ENCODE measurements at regions not wholly inside any gene's neighbourhood (a gene's known extent, or its start where the extent isn't known, plus 50 kb on each side); places are given as distances from the start of the nearest gene placed in this dataset.
"Not testable (repeated sequence)": the region's sequence is repeated elsewhere in the genome, so short reads cannot be mapped to it uniquely, and the experiment has no call there.

DNA sequence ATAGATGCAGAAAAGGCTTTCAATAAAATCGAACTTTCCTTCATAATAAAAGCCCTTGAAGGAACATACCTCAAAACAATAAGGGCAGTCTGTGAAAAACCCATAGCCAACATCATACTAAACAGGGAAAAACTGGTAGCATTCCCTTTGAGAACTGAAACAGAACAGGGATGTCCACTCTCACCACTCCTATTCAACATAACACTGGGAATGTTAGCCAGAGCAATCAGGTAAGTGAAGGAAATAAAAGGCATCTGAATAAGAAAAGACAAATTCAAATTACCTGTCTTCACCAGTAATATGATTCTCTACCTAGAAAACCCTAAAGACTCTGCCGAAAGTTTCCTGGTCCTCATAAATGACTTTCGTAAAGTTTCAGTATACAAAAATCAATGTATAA, 861.0 kb upstream of the VRK2 start:
- DNase-seq = no peak

DNA sequence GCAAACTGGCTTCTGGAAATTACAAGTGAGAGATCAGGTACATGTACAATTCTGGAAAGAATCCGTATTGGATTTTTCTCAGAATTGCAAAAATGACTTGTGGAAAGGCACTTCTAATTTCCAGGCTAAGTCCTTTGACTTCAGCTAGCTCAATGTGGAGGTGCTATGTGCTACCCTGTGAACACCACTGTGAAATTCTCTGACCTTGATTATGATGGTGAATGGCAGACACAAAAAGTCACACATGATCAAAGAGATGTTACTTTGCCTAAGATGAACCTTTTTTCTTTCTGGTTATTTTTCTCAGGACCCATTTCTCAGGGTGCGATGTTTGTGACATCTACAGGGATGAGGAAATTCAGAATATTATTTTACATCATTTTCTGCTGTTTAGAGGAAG, 856.6 kb upstream of the VRK2 start:
- peak; percentile 45 for DNase-seq

DNA sequence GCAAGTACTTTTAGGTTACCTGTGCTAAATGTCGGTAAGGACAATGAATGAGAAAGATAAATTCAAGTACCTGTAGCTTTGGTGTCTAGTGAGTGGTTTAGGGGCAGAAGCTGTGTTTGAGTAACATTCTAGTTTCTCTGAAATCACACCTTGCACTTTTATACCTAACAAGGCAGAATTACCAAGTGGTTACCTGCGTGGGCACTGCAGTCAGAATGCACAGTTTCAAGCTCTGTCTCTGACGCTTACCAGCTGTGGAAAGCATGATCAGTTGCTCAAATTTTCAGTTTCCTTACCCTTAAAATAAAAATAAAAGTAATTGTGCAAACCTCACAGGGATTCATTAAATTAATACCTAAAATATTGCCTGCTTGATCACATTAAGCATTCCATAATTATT, 846.9 kb upstream of the VRK2 start:
- DNase-seq = no peak

DNA sequence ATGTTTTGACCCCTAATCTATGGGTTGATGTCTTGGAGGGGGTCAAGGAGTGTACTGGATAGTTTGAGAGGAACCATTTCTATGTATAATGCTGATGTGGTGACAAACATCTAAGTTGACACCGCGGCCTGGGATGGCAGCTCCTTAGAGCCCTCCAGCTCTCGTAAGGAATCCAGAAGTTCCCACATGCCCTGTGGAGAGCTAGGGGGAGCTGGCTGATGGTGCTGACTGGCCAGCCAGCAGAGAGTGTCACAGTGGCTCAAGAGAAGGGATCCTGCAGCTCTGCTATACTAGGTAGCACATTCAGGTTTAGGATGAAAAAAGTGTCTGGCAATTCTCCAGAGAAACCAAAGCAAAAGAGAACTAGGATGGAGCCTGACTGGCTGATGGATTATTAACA, 842.2 kb upstream of the VRK2 start:
- DNase-seq = no peak

DNA sequence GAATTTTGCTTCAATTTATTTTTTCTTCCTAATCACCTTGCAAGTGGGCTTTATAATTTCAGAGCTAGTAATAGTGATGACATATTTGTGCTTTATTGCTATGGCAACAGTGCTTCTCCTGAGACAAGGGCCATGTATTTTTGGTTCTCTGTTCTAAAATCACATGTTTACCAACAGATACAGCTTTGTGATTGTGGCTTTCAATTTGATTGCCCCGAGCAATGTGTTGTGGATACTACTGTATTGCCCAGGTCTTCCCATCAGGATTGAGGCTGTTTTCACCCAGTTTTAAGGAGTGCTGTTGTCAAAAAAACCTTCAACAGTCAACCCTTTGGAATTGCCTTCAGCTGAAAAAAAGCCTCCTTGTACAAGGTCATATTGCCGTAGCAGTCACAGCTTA, 841.4 kb upstream of the VRK2 start:
- no peak for DNase-seq

DNA sequence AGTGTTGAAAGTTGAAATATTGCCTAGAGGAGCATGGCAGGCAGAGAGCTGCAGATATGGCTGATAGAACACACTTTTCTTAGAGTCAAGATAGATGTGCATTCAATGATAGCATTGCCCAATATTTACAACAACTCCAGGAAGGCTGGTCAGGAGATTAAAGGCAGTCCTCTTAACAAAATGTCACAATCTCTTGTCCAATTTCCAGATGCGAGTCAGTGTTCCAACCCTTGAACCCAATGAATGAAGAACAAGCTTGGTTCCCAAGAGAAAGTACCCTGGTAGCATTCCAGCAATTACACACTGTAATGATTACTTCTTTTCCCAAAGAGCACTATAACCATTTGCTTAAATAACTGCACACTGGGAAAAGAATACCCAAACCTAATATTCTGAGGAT, 839.4 kb upstream of the VRK2 start:
- DNase-seq = no peak

DNA sequence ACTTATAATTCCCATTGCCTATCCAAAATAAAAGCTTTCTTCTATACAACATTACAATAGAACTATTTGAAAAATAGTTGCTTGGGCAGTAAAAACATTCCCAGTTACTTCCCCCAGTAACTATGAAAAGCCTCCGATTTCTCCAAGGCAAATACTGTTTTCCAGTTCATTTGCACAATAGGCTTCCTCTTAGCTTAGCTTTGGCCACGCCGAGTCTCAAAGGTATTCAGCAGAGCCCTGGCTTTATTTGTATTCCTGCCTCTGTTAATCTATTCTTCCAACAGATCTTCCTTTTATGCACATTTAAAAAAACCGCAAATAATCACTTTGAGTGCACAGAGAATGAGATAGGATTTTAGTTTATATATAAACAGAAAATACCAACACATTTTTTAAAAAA, 836.8 kb upstream of the VRK2 start:
- DNase-seq = no peak

DNA sequence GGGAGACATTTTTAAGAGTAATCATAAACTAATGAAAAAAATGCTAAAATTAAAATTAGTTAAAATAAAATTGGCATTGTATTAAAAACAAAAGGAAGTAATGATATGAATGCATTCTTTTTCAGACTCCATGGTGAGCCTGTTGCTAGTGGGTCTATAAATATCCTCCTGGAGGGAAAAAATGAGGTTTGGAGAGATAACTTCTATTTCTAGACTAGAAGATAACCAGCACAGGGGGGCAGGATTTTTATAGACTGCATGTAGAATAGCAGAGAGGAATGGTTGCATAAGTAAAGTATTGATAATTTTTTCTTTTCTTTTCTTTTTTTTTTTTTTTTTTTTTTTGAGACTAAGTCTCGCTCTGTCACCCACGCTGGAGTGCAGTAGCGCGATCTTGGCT, 835.8 kb upstream of the VRK2 start:
- no peak for DNase-seq

DNA sequence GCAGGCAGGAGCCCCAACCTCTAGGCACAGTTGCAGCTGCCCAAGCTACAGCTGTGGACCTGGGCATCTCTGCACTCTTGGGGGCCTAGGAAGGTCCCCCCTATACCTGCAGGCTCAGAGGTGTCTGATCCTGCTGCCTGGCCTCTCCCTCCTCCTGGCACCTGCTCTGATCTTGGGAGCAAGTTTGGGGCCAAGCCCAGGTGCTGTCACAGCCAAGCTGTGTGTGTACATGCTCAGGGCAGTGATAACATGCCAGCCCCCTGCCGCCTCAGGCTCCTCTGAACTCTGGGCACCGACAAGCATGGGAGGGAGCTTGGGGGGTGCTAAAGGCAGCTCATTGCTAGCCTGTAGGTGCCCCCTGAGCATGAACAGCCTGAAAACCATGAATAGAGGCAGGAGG, 829.6 kb upstream of the VRK2 start:
- no peak for DNase-seq

DNA sequence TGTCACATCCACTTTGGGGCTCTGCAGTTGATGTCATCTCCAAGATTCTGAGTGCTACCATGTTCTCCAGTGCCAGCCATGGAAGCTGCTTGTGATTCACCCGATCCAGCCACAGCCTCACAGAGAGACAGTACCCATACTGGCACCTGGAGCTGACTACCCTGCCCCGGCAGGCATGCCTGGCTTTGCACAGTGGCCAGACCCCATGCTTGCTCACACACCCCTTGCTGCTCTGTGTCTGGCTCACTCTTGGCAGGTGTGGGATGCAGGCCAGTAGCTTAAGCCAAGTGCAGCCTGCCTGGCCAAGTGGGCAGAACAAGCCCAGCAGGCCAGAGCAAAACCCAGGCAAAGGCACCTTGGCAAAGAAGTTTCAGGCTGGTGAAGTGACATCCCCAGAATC, 828.4 kb upstream of the VRK2 start:
- DNase-seq = no peak

DNA sequence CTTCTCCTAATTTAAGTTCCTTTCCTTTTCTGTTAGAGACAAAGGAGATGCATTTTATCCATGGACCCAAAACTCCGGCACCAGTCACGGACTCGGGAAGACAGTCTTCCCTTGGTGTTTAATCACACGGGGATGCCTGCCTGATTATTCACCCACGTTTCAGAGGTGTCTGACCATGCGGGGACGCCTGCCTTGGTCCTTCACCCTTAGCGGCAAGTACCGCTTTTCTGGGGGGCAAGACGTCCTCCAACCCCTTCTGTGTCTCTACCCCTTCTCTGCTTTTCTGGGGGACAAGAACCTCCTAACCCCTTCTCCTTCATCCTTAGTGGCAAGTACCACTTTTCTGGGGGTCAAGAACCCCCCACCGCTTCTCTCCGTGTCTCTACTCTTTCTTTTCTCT, 816.9 kb upstream of the VRK2 start:
- not testable (repeated sequence) for DNase-seq

DNA sequence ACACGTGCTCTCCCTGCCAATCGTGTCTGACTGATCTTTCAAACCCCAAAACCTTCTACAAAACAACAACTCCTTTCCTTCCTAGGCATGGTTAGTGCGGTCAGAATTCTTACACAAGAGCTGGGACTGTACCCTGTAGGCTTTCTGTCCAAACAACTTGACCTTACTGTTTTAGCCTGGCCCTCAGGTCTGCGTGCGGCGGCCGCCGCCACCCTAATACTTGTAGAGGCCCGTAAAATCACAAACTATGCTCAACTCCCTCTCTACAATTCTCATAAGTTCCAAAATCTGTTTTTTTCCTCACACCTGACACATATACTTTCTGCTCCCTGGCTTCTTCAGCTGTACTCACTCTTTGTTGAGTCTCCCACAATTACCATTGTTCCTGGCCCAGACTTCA, 814.3 kb upstream of the VRK2 start:
- not testable (repeated sequence) for DNase-seq

DNA sequence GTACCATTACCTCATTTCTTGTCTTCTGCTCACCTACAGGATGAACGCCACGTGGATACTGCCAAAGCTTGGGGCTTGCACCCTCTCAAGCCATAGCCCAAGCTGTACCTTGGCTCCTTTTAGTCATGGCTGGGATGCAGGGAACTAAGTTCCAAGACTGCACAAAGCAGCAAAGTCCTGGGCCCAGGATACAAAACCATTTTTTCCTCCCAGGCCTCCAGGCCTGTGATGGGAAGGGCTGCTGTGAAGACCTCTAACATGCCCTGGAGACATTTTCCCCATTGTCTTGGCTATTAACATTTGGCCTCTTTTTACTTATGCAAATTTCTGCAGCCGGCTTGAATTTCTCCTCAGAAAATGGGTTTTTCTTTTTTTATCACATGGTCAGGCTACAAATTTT, 795.1 kb upstream of the VRK2 start:
- not testable (repeated sequence) for DNase-seq

DNA sequence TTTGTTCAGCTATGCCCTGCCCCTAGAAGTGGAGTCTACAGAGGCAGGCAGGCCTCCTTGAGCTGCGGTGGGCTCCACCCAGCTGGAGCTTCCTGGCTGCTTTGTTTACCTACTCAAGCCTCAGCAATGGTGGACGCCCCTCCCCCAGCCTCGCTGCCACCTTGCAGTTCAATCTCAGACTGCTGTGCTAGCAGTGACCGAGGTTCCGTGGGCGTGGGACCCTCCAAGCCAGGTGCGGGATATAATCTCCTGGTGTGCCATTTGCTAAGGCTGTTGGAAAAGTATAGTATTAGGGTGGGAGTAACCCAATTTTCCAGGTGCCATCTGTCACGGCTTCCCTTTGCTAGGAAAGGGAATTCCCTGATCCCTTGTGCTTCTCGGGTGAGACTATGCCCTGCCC, 770.2 kb upstream of the VRK2 start:
- not testable (repeated sequence) for DNase-seq

DNA sequence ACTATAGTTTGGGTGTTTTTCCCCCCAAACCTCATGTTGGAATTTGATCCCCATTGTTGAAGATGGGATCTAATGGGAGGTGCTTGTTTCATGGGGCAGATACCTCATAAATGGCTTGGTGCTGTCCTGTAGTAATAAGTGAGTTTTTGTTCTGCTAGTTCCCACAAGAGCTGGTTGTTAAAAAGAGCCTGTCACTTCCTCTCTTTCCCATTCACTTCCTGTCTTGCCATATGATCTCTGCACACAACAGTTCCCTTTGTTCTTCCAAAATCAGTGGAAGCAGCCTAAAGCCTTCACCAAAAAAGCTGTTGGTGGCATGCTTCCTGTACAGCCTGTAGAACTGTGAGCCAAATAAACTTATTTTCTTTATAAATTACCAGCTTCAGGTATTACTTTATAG, 768.2 kb upstream of the VRK2 start:
- DNase-seq = no peak

DNA sequence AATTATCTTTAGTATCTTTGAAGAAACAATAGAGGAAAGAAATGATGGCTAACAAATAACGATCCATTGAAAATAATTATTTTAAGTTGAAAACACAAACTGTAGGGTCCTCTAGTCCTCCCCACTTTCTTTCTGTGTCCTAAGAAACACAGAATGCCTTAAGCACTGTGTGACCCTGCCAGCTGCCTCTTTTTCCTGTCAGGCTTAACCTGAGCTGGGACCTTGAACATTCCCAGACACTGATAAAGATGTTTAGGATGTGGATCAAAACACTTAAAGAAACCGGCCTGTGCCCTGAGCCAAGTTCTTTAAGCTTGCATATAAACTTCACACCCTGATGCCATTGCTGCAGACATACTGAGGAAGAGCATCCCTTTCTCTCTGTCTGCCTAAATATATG, 755.4 kb upstream of the VRK2 start:
- DNase-seq = peak; percentile 7

DNA sequence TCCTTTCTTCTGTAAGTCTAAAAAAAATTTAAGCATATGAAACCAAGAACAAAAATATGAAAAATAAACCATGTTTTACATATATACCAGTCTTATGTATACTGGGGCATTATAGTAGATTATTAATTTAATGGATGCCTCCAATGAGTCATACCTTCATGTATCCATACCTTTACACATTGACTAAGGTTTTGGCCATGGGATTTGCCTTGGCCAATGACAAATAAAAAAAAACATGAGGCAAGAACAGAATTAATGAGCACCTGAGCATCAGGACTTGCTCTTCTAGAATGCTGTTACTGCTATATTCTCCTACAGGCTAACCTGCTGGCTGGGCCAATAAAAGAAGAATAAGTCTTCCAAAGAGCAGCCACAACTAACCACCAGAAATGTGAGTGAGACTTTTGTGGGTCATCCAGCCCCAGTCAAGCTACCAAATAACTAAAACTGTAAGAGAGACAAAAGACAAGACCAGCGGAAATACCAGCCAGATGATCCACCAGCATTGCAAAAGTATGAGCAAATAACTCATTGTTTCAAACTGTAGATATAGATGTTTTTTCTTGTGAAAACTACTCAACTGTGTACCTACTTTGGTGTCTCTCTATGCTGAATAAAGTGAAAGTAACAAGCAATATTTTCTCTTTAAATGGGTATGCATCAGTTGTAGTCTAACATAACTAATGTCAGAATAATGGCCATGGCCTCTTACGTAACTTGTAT, 749.6 kb upstream of the VRK2 start:
- no peak for DNase-seq

DNA sequence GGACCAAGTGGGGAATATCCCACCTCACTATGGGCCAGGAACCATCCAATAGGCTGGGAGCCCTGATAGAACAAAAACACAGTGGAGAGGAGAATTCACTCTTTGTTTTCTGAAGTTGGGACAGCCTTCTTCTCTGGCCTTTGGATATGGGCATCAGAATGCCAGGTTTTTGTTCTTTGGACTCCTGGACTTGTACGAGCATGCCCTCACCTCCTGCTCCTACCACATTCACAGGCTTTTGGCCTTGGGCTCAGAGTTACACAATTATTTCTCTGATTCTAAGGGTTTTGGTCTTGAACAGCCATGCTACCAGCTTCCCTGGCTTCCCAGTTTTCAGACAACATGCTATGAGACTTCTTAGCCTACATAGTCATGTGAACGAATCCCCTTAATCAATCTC, 732.9 kb upstream of the VRK2 start:
- no peak for DNase-seq

DNA sequence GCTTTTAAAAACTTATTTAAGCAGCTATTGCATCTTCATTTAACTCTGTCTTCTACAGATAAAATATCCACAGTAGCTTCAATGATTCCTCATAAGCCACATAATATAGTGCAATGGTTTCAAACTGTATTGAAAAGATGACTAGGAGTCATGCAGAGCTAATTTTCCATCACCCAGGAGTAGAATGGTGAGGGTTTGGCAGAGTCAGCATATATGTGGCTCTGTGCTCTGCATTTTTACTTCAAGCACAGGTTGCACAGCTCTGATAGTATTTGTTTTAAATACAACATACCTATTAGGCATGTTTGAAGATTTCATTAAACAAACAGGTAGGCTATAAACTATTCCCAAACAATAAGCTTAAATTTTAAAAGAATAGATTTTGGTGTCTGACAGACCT, 731.9 kb upstream of the VRK2 start:
- DNase-seq = no peak

DNA sequence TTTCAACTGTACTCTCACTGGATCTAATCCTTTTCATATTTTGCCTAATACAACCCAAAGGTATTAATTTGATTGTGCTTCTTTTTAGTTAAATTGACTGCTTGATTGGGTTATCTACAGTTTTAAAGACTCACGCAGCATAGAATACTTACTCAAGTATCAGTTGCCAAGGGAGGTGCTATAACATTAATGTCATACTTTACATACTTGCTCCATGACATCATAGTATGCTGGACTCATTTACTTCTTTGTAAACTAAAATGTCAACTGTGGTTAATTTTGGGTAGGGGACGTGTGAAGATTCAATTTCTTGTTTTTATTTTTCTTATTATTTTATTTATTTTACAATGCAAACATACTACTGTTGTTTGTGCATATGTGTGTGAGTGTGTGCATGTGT, 716.2 kb upstream of the VRK2 start:
- DNase-seq = no peak

DNA sequence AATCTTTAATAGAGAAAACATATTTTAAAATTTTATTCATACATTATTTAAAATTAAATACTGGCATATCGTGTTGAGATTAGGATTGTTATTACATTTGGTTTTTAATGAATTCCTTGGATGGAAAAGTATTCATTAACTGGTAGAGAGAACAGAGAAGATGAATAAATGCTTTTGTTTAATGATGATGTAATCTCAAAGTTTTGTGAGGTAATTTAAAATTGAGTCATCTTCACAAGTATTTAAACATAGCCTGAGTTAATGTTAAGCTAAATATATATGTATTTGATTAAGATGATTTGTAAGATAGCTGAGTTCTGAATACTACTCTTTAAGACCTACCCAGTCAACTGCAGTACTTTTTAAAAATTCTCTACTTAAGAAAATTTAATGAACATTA, 713.4 kb upstream of the VRK2 start:
- DNase-seq = no peak

DNA sequence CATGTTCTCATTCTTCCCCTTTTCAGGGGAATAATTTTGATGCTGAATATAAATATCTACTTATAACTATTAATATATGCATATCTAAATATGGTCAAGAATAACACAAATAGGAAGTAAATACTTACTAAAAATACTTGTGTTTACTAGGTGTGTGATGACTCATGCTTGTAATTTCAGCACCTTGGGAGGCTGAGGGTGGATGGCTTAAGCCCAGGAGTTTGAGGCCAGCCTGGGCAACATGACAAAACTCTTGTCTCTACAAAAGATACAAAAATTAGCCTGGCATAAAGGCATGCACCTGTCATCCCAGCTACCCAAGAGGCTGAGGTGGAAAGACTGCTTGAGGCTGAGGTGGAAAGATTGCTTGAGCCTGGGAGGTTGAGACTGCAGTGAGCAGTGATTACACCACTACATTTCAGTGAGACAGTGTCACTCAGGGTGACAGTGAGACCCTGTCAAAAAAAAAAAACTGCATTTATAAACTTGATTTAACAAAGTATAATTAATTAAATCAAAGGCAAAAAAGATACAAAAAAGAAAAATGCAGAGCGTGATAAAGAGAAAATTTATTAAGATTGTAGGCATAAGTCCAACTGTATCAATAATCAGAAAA, 703.1 kb upstream of the VRK2 start:
- no peak for DNase-seq

DNA sequence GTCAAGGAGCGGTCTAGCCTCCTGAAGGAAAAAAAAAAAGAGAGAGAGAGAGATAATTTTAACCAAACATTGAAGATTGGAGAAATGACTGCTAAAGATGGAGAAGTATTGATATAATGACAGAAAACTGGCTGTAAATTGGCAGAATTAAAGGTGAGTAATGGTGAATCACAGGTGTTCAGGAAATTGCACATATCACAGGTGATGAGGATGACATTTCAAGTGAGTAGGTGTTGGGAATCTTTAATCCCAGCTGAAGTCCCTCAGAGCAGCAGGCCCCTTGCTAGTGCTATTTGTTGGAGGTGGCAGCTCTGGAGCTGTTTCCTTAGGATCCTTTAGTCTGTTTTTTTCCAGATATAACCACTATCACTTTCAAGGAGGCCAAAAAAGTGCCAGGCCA, 678.4 kb upstream of the VRK2 start:
- no peak for DNase-seq

DNA sequence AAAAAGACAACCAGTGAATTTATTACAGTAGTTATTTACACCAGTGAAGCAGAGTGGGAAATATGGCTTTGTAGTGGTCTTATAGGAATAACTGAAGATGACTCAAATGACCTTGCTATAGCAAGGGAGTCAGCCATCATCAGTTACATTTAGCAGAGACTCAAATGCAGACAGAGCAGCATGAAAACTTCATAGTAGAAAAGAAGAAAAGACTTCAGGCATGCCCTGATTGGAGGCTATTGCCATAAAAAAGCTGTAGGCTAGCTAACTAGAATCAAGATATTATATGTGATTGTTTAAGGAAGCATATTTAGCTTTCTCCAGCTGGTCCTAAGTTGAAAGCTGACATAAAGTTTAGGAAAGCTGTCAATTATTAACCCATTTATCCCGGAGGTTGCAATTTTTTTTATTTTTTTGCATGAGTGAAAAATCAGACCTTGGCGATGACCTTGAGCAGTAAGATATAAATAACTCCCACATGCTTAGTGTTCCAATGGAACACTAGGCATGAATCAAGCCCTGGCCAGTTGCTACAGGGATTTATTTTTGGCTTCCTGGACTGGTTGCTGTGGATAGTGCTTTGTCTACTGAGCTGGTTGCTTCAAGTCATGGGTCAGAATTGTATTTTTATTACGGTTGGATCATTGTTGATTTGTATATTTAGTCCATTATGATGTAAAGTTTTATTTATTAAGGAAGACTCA, 675.6 kb upstream of the VRK2 start:
- no peak for DNase-seq
